ENCODE measurements at regions not wholly inside any gene's neighbourhood (a gene's known extent, or its start where the extent isn't known, plus 50 kb on each side); places are given as distances from the start of the nearest gene placed in this dataset.
"Not testable (repeated sequence)": the region's sequence is repeated elsewhere in the genome, so short reads cannot be mapped to it uniquely, and the experiment has no call there.

GRCh38 chr7:51927738-51928137, 611.1 kb upstream of the COBL start:
- no peaks in the 10 kb centered on the region for H4K20me1 ChIP-seq (ENCODE audit: insufficient read depth, low read length)
- H3K4me3 ChIP-seq (ENCODE audit: insufficient read depth, low read depth, low read length): no peak overlapping the region
- DNase-seq (ENCODE audit: low read depth): no peak
- H3K9me3 ChIP-seq (ENCODE audit: insufficient read depth, low read depth, low read length): no peaks in the 10 kb centered on the region
- FAIRE-seq: no peak
- no peaks in the 10 kb centered on the region for H3K4me1 ChIP-seq (ENCODE audit: insufficient read depth, low read length)
- Mint-ChIP-seq H3K36me3 (ENCODE audit: low read depth, unreplicated experiment) (no peaks in the 10 kb centered on the region), H3K27me3 (ENCODE audit: low read depth, unreplicated experiment) (no peaks in the 10 kb centered on the region), H3K4me3 (ENCODE audit: unreplicated experiment) (no peak overlapping the region), H3K27ac (ENCODE audit: unreplicated experiment) (no peak overlapping the region), H3K9me3 (ENCODE audit: unreplicated experiment) (no peaks in the 10 kb centered on the region), H3K4me1 (ENCODE audit: low read depth, unreplicated experiment) (no peaks in the 10 kb centered on the region)
- H3K9ac ChIP-seq (ENCODE audit: low read length): no peak overlapping the region
- no peaks in the 10 kb centered on the region for H3K27me3 ChIP-seq (ENCODE audit: insufficient read depth, low read length)
- TF ChIP-seq EZH2 (IDR thresholded peaks at IDR 0.05; ENCODE audit: insufficient read depth, low read length): no peak
- TF ChIP-seq, protein P1, sequence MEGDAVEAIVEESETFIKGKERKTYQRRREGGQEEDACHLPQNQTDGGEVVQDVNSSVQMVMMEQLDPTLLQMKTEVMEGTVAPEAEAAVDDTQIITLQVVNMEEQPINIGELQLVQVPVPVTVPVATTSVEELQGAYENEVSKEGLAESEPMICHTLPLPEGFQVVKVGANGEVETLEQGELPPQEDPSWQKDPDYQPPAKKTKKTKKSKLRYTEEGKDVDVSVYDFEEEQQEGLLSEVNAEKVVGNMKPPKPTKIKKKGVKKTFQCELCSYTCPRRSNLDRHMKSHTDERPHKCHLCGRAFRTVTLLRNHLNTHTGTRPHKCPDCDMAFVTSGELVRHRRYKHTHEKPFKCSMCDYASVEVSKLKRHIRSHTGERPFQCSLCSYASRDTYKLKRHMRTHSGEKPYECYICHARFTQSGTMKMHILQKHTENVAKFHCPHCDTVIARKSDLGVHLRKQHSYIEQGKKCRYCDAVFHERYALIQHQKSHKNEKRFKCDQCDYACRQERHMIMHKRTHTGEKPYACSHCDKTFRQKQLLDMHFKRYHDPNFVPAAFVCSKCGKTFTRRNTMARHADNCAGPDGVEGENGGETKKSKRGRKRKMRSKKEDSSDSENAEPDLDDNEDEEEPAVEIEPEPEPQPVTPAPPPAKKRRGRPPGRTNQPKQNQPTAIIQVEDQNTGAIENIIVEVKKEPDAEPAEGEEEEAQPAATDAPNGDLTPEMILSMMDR (IDR thresholded peaks at IDR 0.05; ENCODE audit: insufficient read depth, low read depth, low read length): no peak
- H3K27ac ChIP-seq (ENCODE audit: low read depth, low read length): no peak overlapping the region
- H3K36me3 ChIP-seq (ENCODE audit: insufficient read depth, low read length): no peaks in the 10 kb centered on the region
- no peaks in the 10 kb centered on the region for H3K79me2 ChIP-seq (ENCODE audit: insufficient read depth, low read length)
- no peak overlapping the region for H2AFZ ChIP-seq (ENCODE audit: low read depth, low read length)
- H3K4me2 ChIP-seq (ENCODE audit: low read length): no peak overlapping the region

GRCh38 chr7:51918581-51918980, 602.0 kb upstream of the COBL start:
- no peaks in the 10 kb centered on the region for H3K4me1 ChIP-seq (ENCODE audit: insufficient read depth, low read length)
- no peak overlapping the region for H3K27ac ChIP-seq (ENCODE audit: low read depth, low read length)
- no peak overlapping the region for H3K4me3 Mint-ChIP-seq (ENCODE audit: unreplicated experiment)
- no peak overlapping the region for H3K4me2 ChIP-seq (ENCODE audit: low read length)
- no peak overlapping the region for H3K4me3 ChIP-seq (ENCODE audit: insufficient read depth, low read depth, low read length)
- FAIRE-seq: no peak
- no peaks in the 10 kb centered on the region for H3K27me3 Mint-ChIP-seq (ENCODE audit: low read depth, unreplicated experiment)
- no peaks in the 10 kb centered on the region for H3K36me3 Mint-ChIP-seq (ENCODE audit: low read depth, unreplicated experiment)
- no peak overlapping the region for H3K9ac ChIP-seq (ENCODE audit: low read length)
- TF ChIP-seq, protein P1 (IDR thresholded peaks at IDR 0.05; ENCODE audit: insufficient read depth, low read depth, low read length): no peak
- no peak for TF ChIP-seq EZH2 (IDR thresholded peaks at IDR 0.05; ENCODE audit: insufficient read depth, low read length)
- no peaks in the 10 kb centered on the region for H3K4me1 Mint-ChIP-seq (ENCODE audit: low read depth, unreplicated experiment)
- H3K27me3 ChIP-seq (ENCODE audit: insufficient read depth, low read length): no peaks in the 10 kb centered on the region
- no peaks in the 10 kb centered on the region for H3K36me3 ChIP-seq (ENCODE audit: insufficient read depth, low read length)
- H3K27ac Mint-ChIP-seq (ENCODE audit: unreplicated experiment): no peak overlapping the region
- no peaks in the 10 kb centered on the region for H4K20me1 ChIP-seq (ENCODE audit: insufficient read depth, low read length)
- no peaks in the 10 kb centered on the region for H3K9me3 ChIP-seq (ENCODE audit: insufficient read depth, low read depth, low read length)
- no peak overlapping the region for H2AFZ ChIP-seq (ENCODE audit: low read depth, low read length)
- H3K79me2 ChIP-seq (ENCODE audit: insufficient read depth, low read length): no peaks in the 10 kb centered on the region
- no peaks in the 10 kb centered on the region for H3K9me3 Mint-ChIP-seq (ENCODE audit: unreplicated experiment)
- DNase-seq (ENCODE audit: low read depth): no peak

GRCh38 chr7:51901489-51901840, 584.9 kb upstream of the COBL start:
- Histone ChIP-seq H3K4me3 (ENCODE audit: insufficient read depth, low read depth, low read length) (no peak overlapping the region), H3K79me2 (ENCODE audit: insufficient read depth, low read length) (no peaks in the 10 kb centered on the region), H3K9ac (ENCODE audit: low read length) (no peak overlapping the region), H3K27ac (ENCODE audit: low read depth, low read length) (no peak overlapping the region), H3K4me2 (ENCODE audit: low read length) (no peak overlapping the region), H2AFZ (ENCODE audit: low read depth, low read length) (no peak overlapping the region), H3K9me3 (ENCODE audit: insufficient read depth, low read depth, low read length) (no peaks in the 10 kb centered on the region), H3K27me3 (ENCODE audit: insufficient read depth, low read length) (no peaks in the 10 kb centered on the region), H4K20me1 (ENCODE audit: insufficient read depth, low read length) (no peaks in the 10 kb centered on the region), H3K4me1 (ENCODE audit: insufficient read depth, low read length) (no peaks in the 10 kb centered on the region), H3K36me3 (ENCODE audit: insufficient read depth, low read length) (no peaks in the 10 kb centered on the region)
- TF ChIP-seq, protein P1 (IDR thresholded peaks at IDR 0.05; ENCODE audit: insufficient read depth, low read depth, low read length): no peak
- TF ChIP-seq EZH2 (IDR thresholded peaks at IDR 0.05; ENCODE audit: insufficient read depth, low read length): no peak
- Mint-ChIP-seq H3K36me3 (ENCODE audit: low read depth, unreplicated experiment) (no peaks in the 10 kb centered on the region), H3K27ac (ENCODE audit: unreplicated experiment) (no peak overlapping the region), H3K4me1 (ENCODE audit: low read depth, unreplicated experiment) (no peaks in the 10 kb centered on the region), H3K27me3 (ENCODE audit: low read depth, unreplicated experiment) (peaks cover 6% of the 10 kb centered on the region), H3K4me3 (ENCODE audit: unreplicated experiment) (no peak overlapping the region), H3K9me3 (ENCODE audit: unreplicated experiment) (peaks cover 3% of the 10 kb centered on the region)
- FAIRE-seq: no peak
- DNase-seq (ENCODE audit: low read depth): no peak

DNA sequence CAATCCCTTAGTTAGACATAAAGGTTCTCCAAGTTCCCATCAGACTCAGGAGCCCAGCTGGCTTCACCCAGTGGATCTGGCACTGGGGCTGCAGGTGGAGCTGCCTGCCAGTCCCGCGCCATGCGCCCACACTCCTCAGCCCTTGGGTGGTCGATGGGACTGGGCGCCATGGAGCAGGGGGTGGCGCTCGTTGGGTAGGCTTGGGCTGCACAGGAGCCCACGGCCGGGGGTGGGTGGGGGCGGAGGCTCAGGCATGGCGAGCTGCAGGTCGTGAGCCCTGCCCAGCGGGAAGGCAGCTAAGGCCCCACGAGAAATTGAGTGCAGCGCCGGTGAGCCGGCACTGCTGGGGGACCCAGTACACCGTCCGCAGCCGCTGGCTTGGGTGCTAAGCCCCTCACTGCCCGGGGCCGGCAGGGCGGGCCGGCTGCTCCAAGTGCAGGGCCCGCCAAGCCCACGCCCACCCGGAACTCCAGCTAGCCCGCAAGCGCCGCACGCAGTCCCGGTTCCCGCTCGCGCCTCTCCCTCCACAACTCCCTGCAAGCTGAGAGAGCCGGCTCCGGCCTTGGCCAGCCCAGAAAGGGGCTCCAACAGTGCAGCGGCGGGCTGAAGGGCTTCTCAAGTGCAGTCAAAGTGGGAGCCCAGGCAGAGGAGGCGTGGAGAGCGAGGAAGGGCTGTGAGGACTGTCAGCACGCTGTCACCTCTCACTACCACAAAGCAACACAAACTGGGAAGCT, 584.3 kb upstream of the COBL start:
- H3K79me2 ChIP-seq (ENCODE audit: insufficient read depth, low read length); H3K9me3 Mint-ChIP-seq (ENCODE audit: unreplicated experiment); DNase-seq (ENCODE audit: low read depth); H3K36me3 Mint-ChIP-seq (ENCODE audit: low read depth, unreplicated experiment); FAIRE-seq; H3K27ac Mint-ChIP-seq (ENCODE audit: unreplicated experiment); H3K36me3 ChIP-seq (ENCODE audit: insufficient read depth, low read length); H3K4me2 ChIP-seq (ENCODE audit: low read length); H3K27ac ChIP-seq (ENCODE audit: low read depth, low read length); H3K4me3 ChIP-seq (ENCODE audit: insufficient read depth, low read depth, low read length); H3K4me1 Mint-ChIP-seq (ENCODE audit: low read depth, unreplicated experiment); H3K27me3 ChIP-seq (ENCODE audit: insufficient read depth, low read length); H2AFZ ChIP-seq (ENCODE audit: low read depth, low read length); H3K4me3 Mint-ChIP-seq (ENCODE audit: unreplicated experiment); H3K9me3 ChIP-seq (ENCODE audit: insufficient read depth, low read depth, low read length); H3K27me3 Mint-ChIP-seq (ENCODE audit: low read depth, unreplicated experiment); H3K4me1 ChIP-seq (ENCODE audit: insufficient read depth, low read length); H4K20me1 ChIP-seq (ENCODE audit: insufficient read depth, low read length); H3K9ac ChIP-seq (ENCODE audit: low read length): not testable (repeated sequence)

All from astrocyte (in vitro differentiated cells and primary cell).